ENCODE measurements at regions not wholly inside any gene's neighbourhood (a gene's known extent, or its start where the extent isn't known, plus 50 kb on each side); places are given as distances from the start of the nearest gene placed in this dataset.

GRCh38 chr6:97621111-97621510 lies 338.1 kb upstream of the MMS22L start:
- DNase-seq, result no peak

- no peak for DNase-seq
Measured at GRCh38 chr6:97626671-97627441, 343.8 kb upstream of the MMS22L start.

- DNase-seq, result no peak
Measured at GRCh38 chr6:97629180-97629579, 346.2 kb upstream of the MMS22L start.

- DNase-seq, result no peak
Measured at GRCh38 chr6:97630604-97631003, 347.6 kb upstream of the MMS22L start.

- DNase-seq, result no peak
Measured at GRCh38 chr6:97632341-97632740, 349.3 kb upstream of the MMS22L start.

GRCh38 chr6:97639702-97640101 lies 356.7 kb upstream of the MMS22L start:
- no peak for DNase-seq

GRCh38 chr6:97644353-97644752 lies 361.3 kb upstream of the MMS22L start:
- DNase-seq, result no peak

GRCh38 chr6:97645757-97646156 lies 362.7 kb upstream of the MMS22L start:
- DNase-seq, result no peak

GRCh38 chr6:97653076-97653475 lies 370.1 kb upstream of the MMS22L start:
- DNase-seq, result no peak

GRCh38 chr6:97653517-97653916 lies 370.5 kb upstream of the MMS22L start:
- DNase-seq, result no peak

- no peak for DNase-seq
Measured at GRCh38 chr6:97654674-97655073, 371.7 kb upstream of the MMS22L start.

GRCh38 chr6:97656236-97656635 lies 373.2 kb upstream of the MMS22L start:
- DNase-seq, result no peak

GRCh38 chr6:97656706-97657350 lies 373.8 kb upstream of the MMS22L start:
- DNase-seq, result no peak

- DNase-seq, result no peak
Measured at GRCh38 chr6:97658090-97658489, 375.1 kb upstream of the MMS22L start.

GRCh38 chr6:97663252-97663651 lies 380.2 kb upstream of the MMS22L start:
- DNase-seq, result no peak

- no peak for DNase-seq
Measured at GRCh38 chr6:97665446-97665845, 382.4 kb upstream of the MMS22L start.

GRCh38 chr6:97666889-97667288 lies 383.9 kb upstream of the MMS22L start:
- DNase-seq, result no peak

- no peak for DNase-seq
Measured at GRCh38 chr6:97668716-97669115, 385.7 kb upstream of the MMS22L start.

- no peak for DNase-seq
Measured at GRCh38 chr6:97669191-97670031, 386.4 kb upstream of the MMS22L start.

- DNase-seq, result no peak
Measured at GRCh38 chr6:97674802-97675201, 391.8 kb upstream of the MMS22L start.

- no peak for DNase-seq
Measured at GRCh38 chr6:97677626-97678025, 394.6 kb upstream of the MMS22L start.

GRCh38 chr6:97687916-97688315 lies 404.9 kb upstream of the MMS22L start:
- no peak for DNase-seq

- DNase-seq, result no peak
Measured at GRCh38 chr6:97689078-97689754, 406.2 kb upstream of the MMS22L start.

Data from AML-193 (cell line).